Posterior cingulate gyrus (tissue), 11 donors: ENCODE measurements at regions not wholly inside any gene's neighbourhood (a gene's known extent, or its start where the extent isn't known, plus 50 kb on each side); places are given as distances from the start of the nearest gene placed in this dataset.
A peak's percentile ranks its signal among the peaks of the same experiment; 100 is the strongest.
"Not testable (repeated sequence)": the region's sequence is repeated elsewhere in the genome, so short reads cannot be mapped to it uniquely, and the experiment has no call there.

Experiments
- DNase-seq, 10 donors: peaks; one replicate each; pipeline versions ENCODE4 v3.0.0 to v3.0.0-alpha.2; 2020 to 2021; ENCODE audit warnings: mixed read lengths in 3 of 10
- intact Hi-C: fragments of 100-400 bp; cut with DNase I; formaldehyde crosslinking; loops from one replicate; pipeline ENCODE4 v1.15.1; 2023

DNA sequence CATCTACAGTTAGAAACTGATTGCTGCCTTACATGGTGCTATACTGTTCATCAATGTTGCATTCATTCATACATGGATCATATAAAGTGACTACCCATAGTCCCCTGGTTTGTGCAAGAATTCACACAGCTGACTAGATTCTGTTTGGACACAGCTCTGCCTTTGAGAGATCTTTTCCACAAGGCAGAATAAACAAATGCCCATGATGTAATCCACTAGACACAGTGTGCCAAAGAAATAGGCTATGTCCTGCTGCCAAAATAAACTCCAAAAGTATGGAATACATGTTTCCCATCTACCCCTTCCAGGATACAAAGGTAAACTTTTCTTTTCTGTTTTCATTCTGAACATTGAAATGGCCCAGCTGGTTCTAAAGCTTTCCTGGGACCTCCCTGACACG is 269.4 kb upstream of the CHAC2 start:
- intact Hi-C loops, result no loop called here
- no peak for DNase-seq

DNA sequence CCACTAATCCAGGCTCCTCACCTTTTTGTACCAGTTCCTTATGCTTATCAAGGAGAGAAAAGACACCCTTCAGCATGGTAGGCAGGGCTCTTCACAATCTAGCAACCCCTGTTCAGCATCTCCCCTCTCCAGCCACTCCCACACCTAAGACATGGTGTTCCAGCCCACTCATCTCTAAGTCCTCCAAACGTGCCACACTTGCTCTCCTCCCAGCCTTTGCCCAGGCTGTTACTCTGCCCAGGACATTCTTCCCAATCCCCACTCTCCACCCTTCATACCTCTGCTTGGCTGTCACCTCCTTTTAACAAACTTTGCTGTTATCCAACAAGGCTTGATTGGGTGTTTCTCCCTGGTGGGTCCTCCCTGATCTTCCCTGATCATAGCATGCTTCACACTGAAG is 270.6 kb upstream of the CHAC2 start:
- DNase-seq, result no peak
- intact Hi-C loops, result no loop called here

DNA sequence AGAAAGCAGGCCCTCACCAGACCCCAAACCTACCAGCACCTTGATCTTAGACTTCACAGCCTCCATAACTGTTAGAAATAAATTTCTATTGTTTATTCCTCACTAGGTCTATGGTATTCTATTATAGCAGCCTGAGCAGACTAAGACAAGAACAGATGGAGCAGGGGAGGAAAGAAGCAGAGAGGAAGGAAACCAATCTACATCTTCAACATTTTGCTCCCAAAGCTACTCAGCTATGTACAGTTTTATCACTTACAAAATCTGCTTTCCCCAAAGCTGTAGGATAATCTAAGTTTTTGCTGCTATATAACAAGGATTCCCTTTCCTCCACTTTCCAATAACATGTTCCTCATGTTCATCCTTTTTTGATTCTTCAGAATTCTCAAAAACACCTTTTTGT is 274.4 kb upstream of the CHAC2 start:
- DNase-seq, result no peak
- intact Hi-C loops, result no loop called here

DNA sequence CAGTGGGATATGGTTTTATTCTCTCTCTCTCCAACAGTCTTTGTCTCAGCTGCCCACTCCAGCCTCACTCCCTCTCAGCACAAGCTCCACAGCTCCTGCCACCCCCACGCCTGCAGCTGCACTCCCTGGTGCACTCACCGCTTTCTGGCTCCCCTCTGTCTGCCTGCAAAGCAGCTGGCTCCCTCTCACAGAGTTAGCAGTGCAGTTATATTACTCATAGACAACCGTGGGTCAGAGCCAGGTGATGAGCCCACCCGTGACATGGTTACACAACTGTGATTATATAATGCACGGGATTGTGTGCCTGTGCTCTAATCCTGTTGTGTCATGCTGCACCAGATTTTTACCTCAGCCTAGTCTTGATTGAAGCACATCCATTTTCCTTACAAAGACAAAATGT is 276.9 kb upstream of the CHAC2 start:
- peak; percentile 27 to 96 (median 76) for DNase-seq
- intact Hi-C loops, result no loop called here

DNA sequence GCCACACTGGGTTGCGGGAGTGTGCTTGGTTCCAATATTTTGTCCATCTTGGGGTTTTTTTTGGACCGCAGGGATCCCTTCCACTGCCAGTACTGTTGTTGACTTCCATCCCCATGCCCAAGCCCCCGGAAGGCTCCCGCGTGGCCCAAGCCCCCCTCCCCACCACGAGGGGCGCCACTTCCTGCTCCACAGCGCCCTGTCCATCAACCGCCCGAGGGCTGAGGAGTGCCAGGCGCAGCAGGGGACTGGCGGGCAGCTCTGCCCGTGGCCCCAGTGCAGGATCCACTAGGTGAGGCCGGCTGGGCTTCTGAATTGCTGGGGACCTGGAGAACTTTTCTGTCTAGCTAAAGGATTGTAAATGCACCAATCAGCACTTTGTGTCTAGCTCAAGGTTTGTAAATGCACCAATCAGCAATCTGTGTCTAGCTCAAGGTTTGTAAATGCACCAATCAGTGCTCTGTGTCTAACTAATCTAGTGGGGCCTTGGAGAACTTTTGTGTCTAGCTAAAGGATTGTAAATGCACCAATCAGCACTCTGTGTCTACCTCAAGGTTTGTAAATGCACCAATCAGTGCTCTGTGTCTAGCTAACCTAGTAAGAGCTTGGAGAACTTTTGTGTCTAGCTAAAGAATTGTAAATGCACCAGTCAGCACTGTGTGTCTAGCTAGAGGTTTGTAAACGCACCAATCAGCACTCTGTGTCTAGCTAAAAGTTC is 281.3 kb upstream of the CHAC2 start:
- intact Hi-C loops, result not testable (repeated sequence)
- peak in 1 of 10 donors; percentile 73 for DNase-seq

DNA sequence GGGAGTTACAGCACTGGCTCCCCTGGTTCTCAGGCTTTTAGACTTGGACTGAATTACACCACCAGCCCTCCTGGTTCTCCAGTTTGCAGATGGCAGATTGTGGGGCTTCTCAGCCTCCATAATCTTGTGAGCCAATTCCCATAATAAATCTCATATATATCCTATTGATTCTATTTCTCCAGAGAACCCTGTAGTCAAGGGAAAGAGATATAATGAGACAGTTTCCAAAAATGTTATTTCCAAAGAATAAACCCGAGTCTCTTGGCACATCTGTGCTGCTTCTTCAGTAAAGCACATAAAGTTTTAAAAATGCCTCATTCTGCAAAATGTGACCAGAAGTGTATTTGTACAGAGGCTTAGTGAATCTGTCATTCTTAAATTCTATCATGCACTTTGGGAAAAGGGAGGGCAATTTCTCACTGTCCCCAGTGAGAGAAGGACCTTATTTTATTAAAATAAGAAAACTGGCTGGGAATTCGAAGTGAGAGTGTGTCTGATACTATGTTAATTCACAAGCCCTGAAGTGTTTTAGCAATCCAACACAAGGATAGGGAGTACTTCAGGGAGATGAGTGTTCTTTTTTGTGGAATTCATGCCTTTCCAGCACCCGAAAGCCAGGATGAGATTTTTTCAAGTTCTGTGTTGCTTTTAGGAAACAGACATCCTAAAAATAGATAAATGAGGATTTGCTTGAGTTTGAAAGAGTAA is 282.4 kb upstream of the CHAC2 start:
- DNase-seq, result no peak
- intact Hi-C loops, result no loop called here

DNA sequence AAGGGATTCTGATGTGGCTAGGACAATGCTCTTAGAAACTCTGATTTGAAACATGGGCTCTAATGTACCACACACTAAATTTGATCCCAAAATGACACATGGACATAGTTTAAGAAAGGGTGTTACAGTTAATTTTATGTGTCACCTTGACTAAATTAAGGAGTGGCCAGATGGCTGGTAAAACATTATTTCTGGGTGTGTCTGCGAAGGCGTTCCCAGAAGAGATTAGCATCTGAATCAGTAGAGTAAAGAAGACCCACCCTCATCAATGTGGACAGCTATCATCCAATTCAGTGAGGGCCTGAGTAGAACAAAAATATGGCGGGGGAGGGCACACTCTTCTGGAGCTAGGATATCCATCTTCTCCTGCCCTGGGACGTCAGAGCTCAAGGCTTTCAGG is 283.1 kb upstream of the CHAC2 start:
- no peak for DNase-seq
- intact Hi-C loops, result no loop called here

DNA sequence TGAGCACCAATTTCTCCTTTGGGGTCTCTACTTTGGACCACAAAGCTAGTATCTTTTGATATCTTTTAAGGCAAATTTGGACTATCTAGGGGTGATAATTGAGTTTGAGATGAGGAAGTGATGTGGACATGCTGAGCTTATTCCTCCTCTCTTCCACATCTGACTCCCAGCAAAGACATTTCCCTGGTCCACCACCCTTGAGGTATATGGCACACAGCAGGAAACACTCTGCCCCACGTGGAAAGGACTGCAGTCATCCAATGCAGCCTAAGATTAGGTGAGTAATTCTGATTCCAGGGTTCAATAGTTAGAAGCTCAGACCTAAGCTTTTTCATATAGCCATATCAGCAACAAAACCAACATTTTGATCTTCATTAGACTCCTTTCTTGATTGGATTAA is 290.1 kb upstream of the CHAC2 start:
- intact Hi-C loops, result no loop called here
- DNase-seq, result no peak

DNA sequence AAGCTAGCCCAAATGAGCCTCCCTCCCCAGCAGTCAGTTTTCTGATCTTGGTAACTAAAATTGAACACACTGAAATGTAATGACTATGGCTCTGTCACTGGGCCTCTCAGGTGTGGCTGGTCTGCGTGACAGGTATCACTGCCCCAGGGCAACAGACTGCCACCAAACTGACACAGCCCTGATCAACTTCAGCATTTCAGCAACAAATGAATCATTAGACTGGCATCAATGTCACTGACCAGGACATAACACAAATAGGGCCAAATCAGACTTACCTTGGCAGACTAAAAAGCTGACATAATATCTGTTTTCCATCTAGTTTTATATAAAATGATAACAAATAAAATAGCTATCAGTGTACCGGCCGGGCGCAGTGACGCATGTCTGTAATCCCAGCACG is 290.8 kb upstream of the CHAC2 start:
- intact Hi-C loops, result no loop called here
- DNase-seq, result no peak

DNA sequence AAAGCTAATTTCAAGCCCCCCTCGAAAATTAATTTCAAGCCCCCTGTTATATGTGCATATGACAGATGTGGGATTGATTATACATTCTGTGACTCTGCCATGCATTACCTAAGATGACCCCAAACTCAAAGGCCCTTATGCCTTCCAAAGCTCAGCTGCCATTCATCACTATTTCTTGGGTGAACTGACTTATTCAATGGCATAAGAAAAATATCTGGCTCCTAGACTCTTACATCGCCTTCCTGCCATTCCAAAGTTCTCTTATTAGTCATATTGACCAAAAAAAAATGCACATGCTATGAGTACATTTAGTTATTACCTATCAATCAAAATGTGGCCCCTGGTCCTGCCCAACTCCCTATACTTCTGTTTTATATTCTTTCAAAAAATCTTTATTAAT is 291.8 kb upstream of the CHAC2 start:
- intact Hi-C loops, result no loop called here
- DNase-seq, result no peak

DNA sequence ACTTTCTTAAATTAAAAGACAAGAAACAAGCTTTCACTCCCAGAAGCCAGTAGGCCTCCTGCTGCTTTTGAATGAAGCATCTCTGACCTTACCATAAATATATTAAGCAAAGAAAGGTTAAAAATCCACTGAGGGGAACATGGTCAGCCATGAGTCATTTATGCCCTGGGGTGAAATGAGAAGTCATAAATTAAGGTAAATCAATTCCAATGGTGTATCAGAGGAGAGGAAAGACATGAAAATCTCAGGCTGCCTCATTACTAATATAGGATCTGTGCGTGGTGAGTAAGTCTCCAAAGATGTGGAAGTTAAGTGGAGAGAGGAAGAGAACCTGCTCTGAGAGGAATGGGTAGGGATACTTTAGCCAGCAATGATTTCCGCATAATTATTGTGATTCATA is 292.3 kb upstream of the CHAC2 start:
- intact Hi-C loops, result no loop called here
- no peak for DNase-seq

DNA sequence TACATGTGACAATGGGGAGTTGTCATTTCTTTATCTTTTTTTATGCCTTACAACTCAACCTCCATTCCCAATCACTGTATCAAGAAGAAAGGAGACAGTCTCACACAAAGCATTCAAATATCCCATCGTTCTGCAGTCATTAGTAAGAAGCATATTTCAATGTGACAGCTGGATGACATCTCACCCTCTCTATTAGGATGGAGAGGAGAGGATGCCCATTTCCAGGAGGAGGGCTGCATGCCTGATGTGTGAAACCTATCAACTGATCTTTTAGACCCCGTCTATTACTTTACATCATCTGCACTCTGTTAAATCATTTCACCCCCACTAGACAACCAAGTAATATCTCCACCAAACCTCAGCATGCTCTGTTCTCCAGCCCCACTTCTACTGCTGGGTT is 292.7 kb upstream of the CHAC2 start:
- no peak for DNase-seq
- intact Hi-C loops, result no loop called here

DNA sequence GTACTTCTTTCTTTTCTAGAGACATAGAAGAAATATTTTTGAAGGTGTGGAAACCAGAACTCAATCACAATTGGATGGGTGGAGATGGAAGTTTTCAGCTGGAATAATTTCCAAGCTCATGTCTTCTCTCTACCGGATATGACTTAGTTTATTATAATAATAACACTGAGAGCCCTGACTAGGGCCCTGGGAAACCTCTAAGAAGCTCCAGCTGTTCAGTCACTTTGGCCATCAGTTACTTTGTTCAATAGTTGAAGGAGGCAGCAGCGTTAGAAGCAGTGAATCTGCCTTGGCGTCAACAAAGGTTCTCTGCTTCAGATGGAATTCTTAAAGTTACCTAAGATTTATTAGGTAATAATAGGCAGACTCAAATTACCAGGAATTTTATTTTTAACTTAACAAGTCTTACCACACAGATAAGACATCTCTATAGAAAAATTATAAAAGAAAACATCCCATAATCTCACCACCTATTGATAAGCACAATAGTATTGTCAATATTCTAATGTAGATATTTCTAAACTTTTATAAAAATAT is 293.8 kb upstream of the CHAC2 start:
- intact Hi-C loops, result no loop called here
- no peak for DNase-seq

DNA sequence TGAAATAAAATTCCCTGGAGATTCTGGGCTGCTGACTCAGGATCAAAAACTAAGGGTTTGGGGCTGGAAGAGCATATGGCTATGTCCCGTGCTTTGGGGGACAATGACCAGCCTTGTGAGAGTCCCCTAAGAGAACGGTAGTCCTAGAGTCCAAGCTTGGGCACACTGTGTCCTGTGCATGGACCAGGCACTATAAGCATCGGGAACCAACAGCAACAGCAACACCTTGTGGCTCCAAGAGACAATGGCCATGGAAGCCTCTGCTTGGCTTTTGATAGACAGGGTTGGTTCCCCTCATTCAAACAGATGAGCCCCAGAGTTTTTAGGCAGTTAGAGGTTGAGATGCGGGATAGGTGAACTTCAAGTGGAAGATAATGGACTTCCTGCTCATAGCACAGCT is 294.4 kb upstream of the CHAC2 start:
- intact Hi-C loops, result no loop called here
- DNase-seq, result peak in 1 of 10 donors; percentile 48

DNA sequence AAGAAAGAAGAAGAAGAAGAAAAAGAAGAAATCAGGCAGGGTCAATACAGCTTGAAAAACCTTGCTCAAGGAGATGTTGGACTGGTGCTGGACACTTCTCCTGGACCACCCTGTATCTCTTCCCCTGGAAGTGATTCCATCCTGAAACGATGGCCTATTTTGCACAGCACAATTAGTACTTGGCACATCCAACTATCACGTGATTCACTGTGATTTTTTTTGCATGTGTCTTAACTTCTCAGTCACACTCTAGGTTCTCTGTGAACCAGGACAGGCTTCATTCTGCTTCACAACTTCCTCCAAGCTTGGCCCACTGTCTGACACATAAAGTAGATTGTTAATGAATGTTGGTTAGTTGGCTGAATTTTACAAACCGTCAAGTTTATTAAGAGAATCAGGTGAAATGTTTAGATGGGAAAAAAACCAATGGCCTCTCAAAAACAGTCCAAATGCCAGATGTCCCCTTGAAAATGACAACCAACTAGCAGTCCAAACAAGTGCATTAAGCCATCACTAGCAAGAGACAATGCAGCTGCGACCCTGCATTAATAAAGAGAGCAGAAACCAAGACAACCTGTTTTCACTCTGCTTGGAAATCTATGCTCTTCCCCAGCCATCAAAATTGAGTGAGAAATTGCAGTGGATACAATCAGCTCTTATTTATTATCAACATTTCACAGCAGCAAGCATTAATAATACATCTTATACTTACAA is 300.0 kb upstream of the CHAC2 start:
- no peak for DNase-seq

DNA sequence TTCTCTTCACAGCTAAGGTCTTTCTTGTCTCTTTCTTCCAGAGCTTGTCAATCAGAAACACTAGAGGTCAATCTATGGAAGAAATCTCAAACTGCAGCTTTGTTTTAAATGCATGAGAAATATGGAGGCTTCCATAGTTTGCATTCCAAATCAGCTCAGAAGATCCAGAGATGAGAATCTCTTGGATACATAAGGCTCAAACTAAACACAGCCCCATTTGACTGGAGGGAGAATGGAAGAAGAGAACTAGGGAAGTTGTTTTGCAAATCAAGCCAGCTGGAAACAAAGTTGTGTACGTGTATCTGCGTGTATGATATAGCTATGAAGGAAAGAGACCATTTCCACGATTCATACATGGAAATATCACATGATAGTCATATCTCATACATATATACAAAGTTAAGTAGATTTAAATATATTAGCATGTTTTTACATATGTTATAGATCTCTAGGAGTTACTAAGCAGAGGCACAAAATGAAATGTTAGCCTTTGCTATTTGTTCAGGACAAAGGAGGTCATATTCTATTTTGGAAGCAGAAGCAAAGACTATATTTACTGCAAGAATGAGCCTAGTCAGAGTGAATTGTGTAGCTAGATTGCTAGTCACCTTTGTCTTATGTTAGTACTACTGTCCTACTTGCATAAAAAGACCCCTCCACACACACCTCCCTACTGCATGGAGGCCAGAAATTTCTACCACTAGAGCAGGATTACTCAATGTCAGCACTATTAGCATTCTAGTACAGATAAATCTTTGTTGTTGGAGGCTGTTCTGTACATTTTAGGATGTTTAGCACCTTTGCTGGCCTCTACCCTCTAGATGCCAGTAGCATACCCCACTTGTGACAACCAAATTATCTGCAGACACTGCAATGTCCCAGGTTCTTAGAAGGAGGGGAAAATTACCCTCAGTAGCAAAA is 303.5 kb upstream of the CHAC2 start:
- intact Hi-C loops, result no loop called here
- no peak for DNase-seq

More for the DNA sequence above, 300.0 kb upstream of the CHAC2 start:
- intact Hi-C loops, result no loop called here

DNA sequence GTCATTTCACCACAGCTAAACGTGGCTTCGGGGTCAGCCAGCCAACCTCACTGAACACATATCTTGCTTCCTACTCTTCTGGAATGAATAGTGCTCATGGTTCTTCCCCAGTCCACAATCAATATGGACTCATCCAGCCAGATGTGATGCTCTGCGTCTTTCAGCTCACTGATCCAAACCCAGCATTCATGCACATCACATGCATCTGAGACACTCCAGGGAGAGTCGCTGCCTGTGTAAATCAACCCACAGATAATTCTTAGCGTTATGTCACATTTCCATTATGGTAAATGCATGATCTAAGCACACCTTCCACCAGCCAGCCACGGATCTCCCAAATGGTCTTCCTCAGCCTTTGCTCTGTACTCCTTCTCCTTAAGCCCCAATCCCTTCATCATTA is 306.7 kb upstream of the CHAC2 start:
- intact Hi-C loops, result no loop called here
- DNase-seq, result no peak

DNA sequence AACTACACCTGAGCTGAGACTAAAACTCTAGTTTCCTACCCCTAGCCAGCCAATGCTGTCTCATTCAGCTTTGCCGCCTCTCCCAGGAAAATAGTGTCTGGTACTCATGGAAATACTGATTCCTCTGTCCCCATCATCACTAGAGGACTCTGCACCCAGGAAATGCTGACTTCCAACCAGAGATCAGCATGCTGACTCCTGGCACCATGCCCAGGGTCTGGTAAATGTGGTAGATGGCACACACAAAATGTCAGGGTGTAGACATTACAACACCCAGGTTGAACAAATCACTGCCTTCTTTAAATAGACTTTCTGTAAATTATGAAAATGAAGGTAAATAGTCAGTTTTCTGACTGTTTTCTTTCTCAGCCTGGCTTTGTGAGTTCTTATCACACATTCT is 307.3 kb upstream of the CHAC2 start:
- peak in 1 of 10 donors; percentile 63 for DNase-seq

DNA sequence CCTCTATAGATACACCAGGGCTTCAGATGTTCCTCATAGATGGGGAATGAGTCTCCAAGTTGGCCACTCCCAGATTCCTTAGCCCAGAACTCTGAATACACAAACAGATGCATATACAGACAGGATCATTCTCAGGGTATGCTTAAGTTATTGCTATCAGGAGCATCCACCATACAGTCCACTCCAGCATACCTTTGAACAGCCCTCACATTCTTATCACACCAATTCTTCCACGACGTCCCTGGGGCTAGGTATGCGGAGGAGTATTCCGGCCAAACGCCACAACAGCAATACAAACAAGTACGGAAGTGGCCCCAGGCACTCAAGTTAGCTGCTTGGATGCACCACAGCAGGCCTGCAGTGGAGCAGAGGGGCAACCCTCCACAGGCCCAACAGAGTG is 312.5 kb upstream of the CHAC2 start:
- intact Hi-C loops, result no loop called here
- no peak for DNase-seq

More for the DNA sequence above, 307.3 kb upstream of the CHAC2 start:
- intact Hi-C loops, result no loop called here

DNA sequence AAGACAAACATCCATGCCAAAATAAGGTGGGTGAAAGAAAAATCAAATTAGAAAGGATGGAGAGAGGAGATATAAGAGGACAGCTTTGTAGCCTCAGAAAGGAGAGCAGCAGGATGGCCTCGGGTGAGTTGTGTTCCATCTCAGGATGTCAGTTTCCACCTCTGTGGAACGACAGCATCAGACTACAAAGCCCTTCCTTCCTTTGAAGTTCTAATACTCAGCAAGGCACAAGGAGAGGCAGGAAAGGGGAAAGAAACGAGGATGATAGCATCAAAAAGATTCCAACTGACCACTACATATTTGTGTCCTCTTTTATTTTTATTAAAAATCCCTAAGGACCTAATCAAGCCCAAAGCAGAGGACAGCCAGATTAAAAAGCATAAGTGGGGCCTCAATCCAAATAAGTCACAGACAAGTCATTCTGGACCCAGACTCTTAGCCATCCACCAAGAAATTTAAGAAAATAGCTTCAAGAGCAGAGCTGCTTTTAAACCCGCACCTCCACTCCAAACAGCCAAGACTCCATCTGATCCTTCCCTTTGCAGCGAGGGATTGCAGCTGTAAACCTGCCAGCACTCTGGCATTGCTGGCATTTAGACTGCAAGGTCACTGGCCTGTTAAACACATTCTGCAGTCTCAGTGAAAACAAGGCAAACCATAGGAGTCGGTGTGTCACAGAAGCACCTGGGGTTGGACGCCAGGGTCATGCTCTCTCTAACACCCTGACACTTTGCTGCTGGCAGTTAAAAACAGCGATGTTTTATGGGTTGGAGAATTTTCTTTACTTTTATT is 314.5 kb upstream of the CHAC2 start:
- DNase-seq, result no peak
- intact Hi-C loops, result no loop called here
